Retinal pigment epithelial cell (primary cell): ENCODE measurements at regions not wholly inside any gene's neighbourhood (a gene's known extent, or its start where the extent isn't known, plus 50 kb on each side); places are given as distances from the start of the nearest gene placed in this dataset.
"Not testable (repeated sequence)": the region's sequence is repeated elsewhere in the genome, so short reads cannot be mapped to it uniquely, and the experiment has no call there.

ENCODE experiments used
- DNase-seq: peaks from one replicate; pipeline ENCODE4 v3.0.0-alpha.2; 2010; ENCODE audit warnings: low read depth
- H3K4me3 ChIP-seq: 2 replicates; pipeline ENCODE4 v1.5.1; 2011; ENCODE audit warnings: mild to moderate bottlenecking, low read length, control low read depth, moderate library complexity
- CTCF ChIP-seq: conservative IDR thresholded peaks from 2 replicates; pipeline ENCODE4 v1.5.1; 2011; ENCODE audit warnings: low read depth, low read length, control low read depth, inconsistent platforms

GRCh38 chr6:67775333-67775732 lies 859.7 kb upstream of the ADGRB3 start:
- H3K4me3 ChIP-seq = no peak overlapping the region
- TF ChIP-seq CTCF = no peak
- DNase-seq = no peak

GRCh38 chr6:67768972-67769371 lies 866.1 kb upstream of the ADGRB3 start:
- no peak for TF ChIP-seq CTCF
- no peak for DNase-seq

GRCh38 chr6:67767046-67767822 lies 867.8 kb upstream of the ADGRB3 start:
- H3K4me3 ChIP-seq, DNase-seq: not testable (repeated sequence)

More at GRCh38 chr6:67768972-67769371, 866.1 kb upstream of the ADGRB3 start:
- H3K4me3 ChIP-seq = no peak overlapping the region

GRCh38 chr6:67766057-67766456 lies 869.0 kb upstream of the ADGRB3 start:
- TF ChIP-seq CTCF = no peak
- DNase-seq = no peak
- no peak overlapping the region for H3K4me3 ChIP-seq

GRCh38 chr6:67759001-67759400 lies 876.1 kb upstream of the ADGRB3 start:
- no peak overlapping the region for H3K4me3 ChIP-seq
- DNase-seq = no peak
- no peak for TF ChIP-seq CTCF

GRCh38 chr6:67757465-67758033 lies 877.5 kb upstream of the ADGRB3 start:
- TF ChIP-seq CTCF = no peak
- no peak overlapping the region for H3K4me3 ChIP-seq
- no peak for DNase-seq

GRCh38 chr6:67748521-67748920 lies 886.6 kb upstream of the ADGRB3 start:
- TF ChIP-seq CTCF = no peak
- no peak overlapping the region for H3K4me3 ChIP-seq
- DNase-seq = no peak
